ENCODE measurements at regions not wholly inside any gene's neighbourhood (a gene's known extent, or its start where the extent isn't known, plus 50 kb on each side); places are given as distances from the start of the nearest gene placed in this dataset.

GRCh38 chr14:82394916-82395315 lies 861.3 kb upstream of the SEL1L start:
- DNase-seq (ENCODE audit: low spot score) = no peak
- in situ Hi-C loops (cut with MboI; ENCODE audit: low pct_unique_long_range_greater_than_20kb, low sequenced_read_pairs, unreplicated experiment) = no loop called here
- no peak for TF ChIP-seq CTCF (IDR thresholded peaks at IDR 0.05; ENCODE audit: extremely low read depth, insufficient read depth, missing control alignments)

DNA sequence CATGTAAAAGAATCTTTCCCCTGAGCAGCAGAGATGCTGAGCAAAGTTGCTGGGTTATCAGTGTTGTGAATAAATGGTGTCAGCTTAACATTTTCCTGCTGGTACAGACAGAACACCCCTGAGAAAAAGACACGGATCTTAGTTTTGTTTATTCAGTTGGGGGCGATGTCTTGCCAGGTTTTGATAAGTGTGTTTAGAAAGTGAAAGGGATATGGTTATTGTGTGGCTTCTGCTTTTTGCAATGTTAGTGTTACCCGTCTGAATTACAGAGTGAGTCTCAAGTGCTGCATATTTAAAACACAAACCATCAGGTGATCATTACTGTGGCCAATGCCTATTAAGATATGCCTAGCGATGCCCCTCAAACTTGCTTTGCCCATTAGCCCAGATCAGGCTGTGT lies 864.6 kb upstream of the SEL1L start:
- in situ Hi-C loops (cut with MboI; ENCODE audit: low pct_unique_long_range_greater_than_20kb, low sequenced_read_pairs, unreplicated experiment) = no loop called here
- no peak for TF ChIP-seq CTCF (IDR thresholded peaks at IDR 0.05; ENCODE audit: extremely low read depth, insufficient read depth, missing control alignments)
- DNase-seq (ENCODE audit: low spot score) = no peak

GRCh38 chr14:82403987-82404386 lies 870.3 kb upstream of the SEL1L start:
- TF ChIP-seq CTCF (IDR thresholded peaks at IDR 0.05; ENCODE audit: extremely low read depth, insufficient read depth, missing control alignments) = no peak
- in situ Hi-C loops (cut with MboI; ENCODE audit: low pct_unique_long_range_greater_than_20kb, low sequenced_read_pairs, unreplicated experiment) = no loop called here
- DNase-seq (ENCODE audit: low spot score) = no peak

GRCh38 chr14:82410064-82410463 lies 876.4 kb upstream of the SEL1L start:
- DNase-seq (ENCODE audit: low spot score) = no peak
- in situ Hi-C loops (cut with MboI; ENCODE audit: low pct_unique_long_range_greater_than_20kb, low sequenced_read_pairs, unreplicated experiment) = no loop called here
- TF ChIP-seq CTCF (IDR thresholded peaks at IDR 0.05; ENCODE audit: extremely low read depth, insufficient read depth, missing control alignments) = no peak

GRCh38 chr14:82411298-82411697 lies 877.6 kb upstream of the SEL1L start:
- DNase-seq (ENCODE audit: low spot score) = no peak
- TF ChIP-seq CTCF (IDR thresholded peaks at IDR 0.05; ENCODE audit: extremely low read depth, insufficient read depth, missing control alignments) = no peak
- in situ Hi-C loops (cut with MboI; ENCODE audit: low pct_unique_long_range_greater_than_20kb, low sequenced_read_pairs, unreplicated experiment) = no loop called here

DNA sequence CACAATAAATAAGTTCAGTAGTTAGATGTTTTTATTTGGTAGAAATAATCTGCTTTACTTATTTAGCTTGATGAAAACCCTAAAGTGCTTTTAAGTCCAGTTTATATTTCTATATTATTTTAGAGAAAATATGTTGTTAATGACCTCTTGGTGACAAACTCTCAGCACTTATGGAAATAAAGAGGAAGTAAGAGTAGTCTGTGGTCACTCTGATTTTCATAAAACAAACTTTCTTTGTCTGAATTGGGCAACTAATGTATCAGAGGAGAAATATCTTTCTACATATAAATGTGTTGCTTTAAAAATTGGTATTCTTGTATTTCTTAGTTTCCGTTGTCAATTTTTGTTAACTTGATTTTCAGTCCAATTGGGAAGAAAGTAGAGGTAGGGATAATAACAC lies 878.9 kb upstream of the SEL1L start:
- no peak for DNase-seq (ENCODE audit: low spot score)
- in situ Hi-C loops (cut with MboI; ENCODE audit: low pct_unique_long_range_greater_than_20kb, low sequenced_read_pairs, unreplicated experiment) = no loop called here
- no peak for TF ChIP-seq CTCF (IDR thresholded peaks at IDR 0.05; ENCODE audit: extremely low read depth, insufficient read depth, missing control alignments)
